Neural cell (in vitro differentiated cells): ENCODE measurements at regions not wholly inside any gene's neighbourhood (a gene's known extent, or its start where the extent isn't known, plus 50 kb on each side); places are given as distances from the start of the nearest gene placed in this dataset.

Source experiments
- H2AFZ ChIP-seq: fragments of 200-600, 300-800 bp; sonication (generic), shearing (Covaris generic); 2 replicates; pipeline ENCODE4 v1.6.0; 2014; ENCODE audit warnings: low read depth, mild to moderate bottlenecking, antibody characterized with exemption, low read length, moderate library complexity
- H3F3A ChIP-seq: fragments of 200-600 bp; shearing (Covaris generic); 2 replicates; pipeline ENCODE4 v1.6.1; 2016; ENCODE audit warnings: mild to moderate bottlenecking, moderate library complexity, mixed read lengths, antibody characterized with exemption, low read length; ENCODE audit not compliant: insufficient read depth, poor library complexity, severe bottlenecking
- H3K27ac ChIP-seq: fragments of 200-600, 300-800 bp; sonication (generic), shearing (Covaris generic); 2 replicates; pipeline ENCODE4 v1.5.1; 2014; ENCODE audit warnings: mild to moderate bottlenecking, low read length, moderate library complexity
- H3K27me3 ChIP-seq: fragments of 300-800, 200-600 bp; sonication (generic), shearing (Covaris generic); 2 replicates; pipeline ENCODE4 v1.6.0; 2014; ENCODE audit warnings: mild to moderate bottlenecking, low read depth, low read length, moderate library complexity; ENCODE audit not compliant: insufficient read depth
- H3K36me3 ChIP-seq: fragments of 300-800, 200-600 bp; sonication (generic), shearing (Covaris generic); 2 replicates; pipeline ENCODE4 v1.5.1; 2014; ENCODE audit warnings: mild to moderate bottlenecking, antibody characterized with exemption, low read length, moderate library complexity; ENCODE audit not compliant: insufficient read depth
- H3K4me2 ChIP-seq: fragments of 300-800, 200-600 bp; sonication (generic), shearing (Covaris generic); 2 replicates; pipeline ENCODE4 v1.6.0; 2014; ENCODE audit warnings: mild to moderate bottlenecking, low read length
- H3K4me3 ChIP-seq: fragments of 300-800, 200-600 bp; sonication (generic), shearing (Covaris generic); 2 replicates; pipeline ENCODE4 v1.5.1; 2014; ENCODE audit warnings: mild to moderate bottlenecking, low read length, moderate library complexity
- H3K79me2 ChIP-seq: fragments of 200-600 bp; shearing (Covaris generic); replicated peaks from 2 replicates; pipeline ENCODE4 v1.6.0; 2014; ENCODE audit warnings: mild to moderate bottlenecking, low read length, moderate library complexity; ENCODE audit not compliant: insufficient read depth
- H3K9ac ChIP-seq: fragments of 300-800, 200-600 bp; sonication (generic), shearing (Covaris generic); 2 replicates; pipeline ENCODE4 v1.6.1; 2016; ENCODE audit warnings: mild to moderate bottlenecking, low read length, mixed read lengths
- H3K9me2 ChIP-seq: fragments of 200-600 bp; shearing (Covaris generic); 2 replicates; pipeline ENCODE4 v1.6.1; 2016; ENCODE audit warnings: mild to moderate bottlenecking, low read length, mixed read lengths; ENCODE audit not compliant: insufficient read depth
- H3K9me3 ChIP-seq: fragments of 200-600, 300-800 bp; sonication (generic), shearing (Covaris generic); 2 replicates; pipeline ENCODE4 v1.6.1; 2016; ENCODE audit warnings: mild to moderate bottlenecking, mixed run types, low read length, moderate library complexity, mixed read lengths
- H4K20me1 ChIP-seq: fragments of 200-600 bp; shearing (Covaris generic); 2 replicates; pipeline ENCODE4 v1.6.1; 2016; ENCODE audit warnings: mild to moderate bottlenecking, mixed run types; ENCODE audit not compliant: insufficient read depth
- CTCF ChIP-seq: fragments of 450-650 bp; IDR thresholded peaks from 2 replicates; pipeline ENCODE4 v1.5.1; 2014; ENCODE audit warnings: antibody characterized with exemption, mild to moderate bottlenecking, moderate library complexity; ENCODE audit not compliant: poor library complexity, severe bottlenecking
- EP300 ChIP-seq: fragments of 450-650 bp; conservative IDR thresholded peaks from 2 replicates; pipeline ENCODE4 v1.6.1; 2014; ENCODE audit warnings: antibody characterized with exemption, mild to moderate bottlenecking, moderate library complexity; ENCODE audit not compliant: poor library complexity, severe bottlenecking
- EZH2 ChIP-seq: fragments of 200-600, 300-800 bp; shearing (Covaris generic), sonication (generic); IDR thresholded peaks from 2 replicates; pipeline ENCODE4 v1.6.1; 2014; ENCODE audit warnings: antibody characterized with exemption, low read length, borderline replicate concordance, mild to moderate bottlenecking; ENCODE audit not compliant: insufficient read depth, poor library complexity, severe bottlenecking
- MXI1 ChIP-seq: fragments of 450-650 bp; conservative IDR thresholded peaks from 2 replicates; pipeline ENCODE4 v1.6.1; 2014; ENCODE audit warnings: antibody characterized with exemption, mild to moderate bottlenecking; ENCODE audit not compliant: poor library complexity, severe bottlenecking
- POLR2AphosphoS5 ChIP-seq: IDR thresholded peaks from 2 replicates; pipeline ENCODE4 v1.6.1; 2012
- RAD21 ChIP-seq: fragments of 450-650 bp; conservative IDR thresholded peaks from 2 replicates; pipeline ENCODE4 v1.6.1; 2014; ENCODE audit warnings: antibody characterized with exemption, mild to moderate bottlenecking, moderate library complexity
- REST ChIP-seq: IDR thresholded peaks from 2 replicates; pipeline ENCODE4 v1.6.1; 2012; ENCODE audit warnings: borderline replicate concordance
- SMC3 ChIP-seq: fragments of 450-650 bp; conservative IDR thresholded peaks from 2 replicates; pipeline ENCODE4 v1.6.1; 2014; ENCODE audit warnings: antibody characterized with exemption, mild to moderate bottlenecking, moderate library complexity; ENCODE audit not compliant: poor library complexity
- TAF1 ChIP-seq: IDR thresholded peaks from 2 replicates; pipeline ENCODE4 v1.6.1; 2012; ENCODE audit warnings: low read depth

- no peak overlapping the region for H3K9ac ChIP-seq
- no peaks in the 10 kb centered on the region for H3K27me3 ChIP-seq
- no peaks in the 10 kb centered on the region for H3K36me3 ChIP-seq
- H3K9me3 ChIP-seq: no peaks in the 10 kb centered on the region
- H3K4me2 ChIP-seq: no peak overlapping the region
- no peaks in the 10 kb centered on the region for H3K79me2 ChIP-seq
- H3K4me3 ChIP-seq: no peak overlapping the region
- no peak overlapping the region for H2AFZ ChIP-seq
- H3K27ac ChIP-seq: no peak overlapping the region
- no peaks in the 10 kb centered on the region for H3F3A ChIP-seq
- no peaks in the 10 kb centered on the region for H4K20me1 ChIP-seq
- no peaks in the 10 kb centered on the region for H3K9me2 ChIP-seq
- TF ChIP-seq POLR2AphosphoS5 (no peak), MXI1 (no peak), EZH2 (no peak), RAD21 (no peak), EP300 (no peak), REST (no peak), SMC3 (no peak)
Measured at GRCh38 chr4:96295143-96295741, 455.3 kb downstream of the PDHA2 start.

GRCh38 chr4:96301715-96302114, 461.8 kb downstream of the PDHA2 start:
- Histone ChIP-seq H3K4me2 (no peak overlapping the region), H4K20me1 (no peaks in the 10 kb centered on the region), H3K36me3 (no peaks in the 10 kb centered on the region), H3K79me2 (no peaks in the 10 kb centered on the region), H3K27ac (no peak overlapping the region), H3K9ac (no peak overlapping the region), H2AFZ (no peak overlapping the region), H3K4me3 (no peak overlapping the region), H3K9me2 (no peaks in the 10 kb centered on the region), H3K9me3 (no peaks in the 10 kb centered on the region), H3F3A (no peaks in the 10 kb centered on the region), H3K27me3 (no peaks in the 10 kb centered on the region)
- TF ChIP-seq POLR2AphosphoS5 (no peak), CTCF (no peak)

GRCh38 chr4:96305030-96305429, 465.1 kb downstream of the PDHA2 start:
- Histone ChIP-seq H2AFZ (no peak overlapping the region), H3K9me3 (no peaks in the 10 kb centered on the region), H4K20me1 (no peaks in the 10 kb centered on the region), H3K79me2 (no peaks in the 10 kb centered on the region), H3K4me2 (no peak overlapping the region), H3K9me2 (no peaks in the 10 kb centered on the region), H3K27me3 (no peaks in the 10 kb centered on the region), H3K36me3 (no peaks in the 10 kb centered on the region), H3K27ac (no peak overlapping the region), H3K9ac (no peak overlapping the region), H3F3A (no peaks in the 10 kb centered on the region), H3K4me3 (no peak overlapping the region)
- no peak for TF ChIP-seq CTCF
- no peak for TF ChIP-seq REST
- no peak for TF ChIP-seq SMC3
- no peak for TF ChIP-seq TAF1
- TF ChIP-seq RAD21: no peak
- TF ChIP-seq POLR2AphosphoS5: no peak
- TF ChIP-seq MXI1: no peak
- TF ChIP-seq EZH2: no peak
- no peak for TF ChIP-seq EP300
